BJ (cell line): ENCODE measurements at regions not wholly inside any gene's neighbourhood (a gene's known extent, or its start where the extent isn't known, plus 50 kb on each side); places are given as distances from the start of the nearest gene placed in this dataset.

ENCODE experiments used
- CTCF ChIA-PET: fragments of 350-600 bp; formaldehyde crosslinking; extraction: SDS; loops from one replicate; lab custom pipeline; 2021; ENCODE audit warnings: antibody characterized with exemption, inconsistent platforms; lab: Yijun Ruan, JAX
- POLR2A ChIA-PET: fragments of 300-600 bp; sonication (Branson Sonifier 250); formaldehyde crosslinking; extraction: SDS; loops from one replicate; lab custom pipeline; 2021; ENCODE audit warnings: antibody characterized with exemption; lab: Charles Lee
- DNase-seq: peaks from one replicate; pipeline ENCODE4 v3.0.0-alpha.2; 2011; ENCODE audit warnings: low read depth
- H3K27me3 ChIP-seq: 2 replicates; pipeline ENCODE4 v1.6.0; 2011; ENCODE audit warnings: low read length; ENCODE audit not compliant: control insufficient read depth, insufficient read depth
- H3K36me3 ChIP-seq: 2 replicates; pipeline ENCODE4 v1.5.1; 2011; ENCODE audit warnings: low read length; ENCODE audit not compliant: control insufficient read depth, insufficient read depth
- H3K4me3 ChIP-seq: 2 replicates; pipeline ENCODE4 v1.5.1; 2011; ENCODE audit warnings: low read depth, mild to moderate bottlenecking, control low read depth, low read length
- CTCF ChIP-seq: IDR thresholded peaks from 2 replicates; pipeline ENCODE4 v1.5.1; 2011; ENCODE audit warnings: low read depth, mild to moderate bottlenecking, control low read depth, inconsistent platforms, low read length, moderate library complexity; ENCODE audit not compliant: insufficient read depth

GRCh38 chr9:105158898-105159297 is 85.6 kb upstream of the SLC44A1 start:
- TF ChIP-seq CTCF = no peak
- POLR2A ChIA-PET = no interaction called here
- Histone ChIP-seq H3K36me3 (no peaks in the 10 kb centered on the region), H3K4me3 (no peak overlapping the region), H3K27me3 (no peaks in the 10 kb centered on the region)
- no peak for DNase-seq
- CTCF ChIA-PET = interaction anchor here (0.9 to 6.3 kb wide), 14 partner anchors 10 to 351 kb away, joined by 3 to 55 read pairs (median 6); partner anchors contain the start of gene ABCA1

- POLR2A ChIA-PET = no interaction called here
- CTCF ChIA-PET = interaction anchor here (0.8 to 2.4 kb wide), 5 partner anchors 9 to 305 kb away, joined by 3 to 10 read pairs (median 3); no protein-coding TSS in a partner anchor
- Histone ChIP-seq H3K27me3 (no peaks in the 10 kb centered on the region), H3K36me3 (no peaks in the 10 kb centered on the region), H3K4me3 (no peak overlapping the region)
- no peak for DNase-seq
- TF ChIP-seq CTCF = no peak
These were observed 75.6 kb upstream of the SLC44A1 start for GRCh38 chr9:105168870-105169319.

GRCh38 chr9:105171076-105171475 is 73.4 kb upstream of the SLC44A1 start:
- Histone ChIP-seq H3K27me3 (no peaks in the 10 kb centered on the region), H3K36me3 (no peaks in the 10 kb centered on the region), H3K4me3 (no peak overlapping the region)
- DNase-seq = no peak
- no peak for TF ChIP-seq CTCF
- ChIA-PET CTCF (interaction anchor here (0.9 kb wide), 1 partner anchor 10 kb away, joined by 3 read pairs; no protein-coding TSS in a partner anchor), POLR2A (no interaction called here)

- no peaks in the 10 kb centered on the region for H3K36me3 ChIP-seq
- no peak overlapping the region for H3K4me3 ChIP-seq
- H3K27me3 ChIP-seq = no peaks in the 10 kb centered on the region
- no peak for DNase-seq
- ChIA-PET POLR2A (no interaction called here), CTCF (no interaction called here)
- TF ChIP-seq CTCF = no peak
These were observed 72.9 kb upstream of the SLC44A1 start for GRCh38 chr9:105171589-105171988.

GRCh38 chr9:105172436-105172835 is 72.0 kb upstream of the SLC44A1 start:
- no peak for TF ChIP-seq CTCF
- POLR2A ChIA-PET = no interaction called here
- no peaks in the 10 kb centered on the region for H3K27me3 ChIP-seq
- H3K36me3 ChIP-seq = no peaks in the 10 kb centered on the region
- CTCF ChIA-PET = no interaction called here
- DNase-seq = no peak
- no peak overlapping the region for H3K4me3 ChIP-seq
